GM23338 (cell line): ENCODE measurements at regions not wholly inside any gene's neighbourhood (a gene's known extent, or its start where the extent isn't known, plus 50 kb on each side); places are given as distances from the start of the nearest gene placed in this dataset.

Experiments used
- ATAC-seq: fragments of 200-7000 bp; cut with Tn5 transposase; 3 replicates; pipeline ENCODE4 v1.9.1; 2020
- DNase-seq: peaks from one replicate; pipeline ENCODE4 v3.0.0-alpha.2; 2015; ENCODE audit warnings: low spot score
- H2AFZ ChIP-seq: fragments of 200-600 bp; sonication (generic); 2 replicates; pipeline ENCODE4 v1.8.0; 2016; ENCODE audit warnings: antibody characterized with exemption, mild to moderate bottlenecking, moderate library complexity
- H3F3A ChIP-seq: fragments of 200-600 bp; sonication (generic); replicated peaks from 2 replicates; pipeline ENCODE4 v1.8.0; 2017; ENCODE audit warnings: antibody characterized with exemption, mixed run types, low read depth
- H3K27ac ChIP-seq: fragments of 200-600 bp; sonication (generic); 2 replicates; pipeline ENCODE4 v1.6.1; 2016; ENCODE audit warnings: low read depth
- H3K27me3 ChIP-seq: fragments of 200-600 bp; sonication (generic); 2 replicates; pipeline ENCODE4 v1.8.0; 2016; ENCODE audit warnings: mild to moderate bottlenecking, mixed run types, moderate library complexity; ENCODE audit not compliant: insufficient read depth
- H3K36me3 ChIP-seq: fragments of 200-600 bp; sonication (generic); 2 replicates; pipeline ENCODE4 v1.8.0; 2016; ENCODE audit warnings: mild to moderate bottlenecking; ENCODE audit not compliant: insufficient read depth
- H3K4me1 ChIP-seq: fragments of 200-600 bp; sonication (generic); 2 replicates; pipeline ENCODE4 v1.8.0; 2016; ENCODE audit warnings: mild to moderate bottlenecking, moderate library complexity; ENCODE audit not compliant: insufficient read depth
- H3K4me2 ChIP-seq: fragments of 200-600 bp; sonication (generic); 2 replicates; pipeline ENCODE4 v1.7.1; 2017; ENCODE audit warnings: mixed run types
- H3K4me3 ChIP-seq: fragments of 200-600 bp; sonication (generic); 2 replicates; pipeline ENCODE4 v1.6.1; 2016; ENCODE audit warnings: mixed run types
- H3K79me2 ChIP-seq: fragments of 200-600 bp; sonication (generic); replicated peaks from 2 replicates; pipeline ENCODE4 v1.8.0; 2017; ENCODE audit warnings: mild to moderate bottlenecking; ENCODE audit not compliant: insufficient read depth
- H3K9me2 ChIP-seq: fragments of 200-600 bp; sonication (generic); 2 replicates; pipeline ENCODE4 v1.8.0; 2017; ENCODE audit not compliant: insufficient read depth
- H4K20me1 ChIP-seq: fragments of 200-600 bp; sonication (generic); replicated peaks from 2 replicates; pipeline ENCODE4 v1.8.0; 2017; ENCODE audit warnings: mild to moderate bottlenecking; ENCODE audit not compliant: insufficient read depth
- H3K27ac Mint-ChIP-seq: 2 replicates; pipeline ENCODE4 v1.8.0; 2020; ENCODE audit warnings: inconsistent platforms, mild to moderate bottlenecking, moderate library complexity, mixed read lengths
- H3K27me3 Mint-ChIP-seq: 3 replicates; pipeline ENCODE4 v1.8.0; 2022; ENCODE audit warnings: low read depth, mild to moderate bottlenecking, moderate library complexity, mixed read lengths, inconsistent platforms; ENCODE audit not compliant: insufficient read depth, poor library complexity
- H3K36me3 Mint-ChIP-seq: 3 replicates; pipeline ENCODE4 v1.8.0; 2021; ENCODE audit warnings: low read depth, mild to moderate bottlenecking, inconsistent platforms, moderate library complexity, mixed read lengths
- H3K4me1 Mint-ChIP-seq: 3 replicates; pipeline ENCODE4 v1.8.0; 2020; ENCODE audit warnings: mild to moderate bottlenecking, inconsistent platforms, mixed read lengths
- H3K4me3 Mint-ChIP-seq: 3 replicates; pipeline ENCODE4 v1.8.0; 2021; ENCODE audit warnings: moderate library complexity, mild to moderate bottlenecking, inconsistent platforms, mixed read lengths
- H3K9me3 Mint-ChIP-seq: 3 replicates; pipeline ENCODE4 v1.8.0; 2020; ENCODE audit warnings: moderate library complexity, mild to moderate bottlenecking, inconsistent platforms, mixed read lengths
- CREB1 ChIP-seq: fragments of 250-450 bp; sonication (Bioruptor Pico); IDR thresholded peaks from 2 replicates; pipeline ENCODE4 v1.5.0; 2020; ENCODE audit warnings: low read depth, mild to moderate bottlenecking, moderate library complexity
- CTCF ChIP-seq, 2 experiments: fragments of 200-600 bp in 1 of 2; sonication (generic) in 1 of 2; conservative IDR thresholded peaks; 2 replicates each; pipeline versions ENCODE4 v1.5.1 to v1.6.1; 2016 to 2017; ENCODE audit warnings: antibody characterized with exemption in 2 of 2, low read depth in 2 of 2, mild to moderate bottlenecking in 2 of 2, moderate library complexity in 1 of 2
- EZH2 ChIP-seq: fragments of 200-600 bp; sonication (generic); IDR thresholded peaks from one replicate; pipeline ENCODE4 v1.8.0; 2017; ENCODE audit warnings: antibody characterized with exemption, mild to moderate bottlenecking, low read depth; ENCODE audit not compliant: unreplicated experiment
- EZH2phosphoT487 ChIP-seq: fragments of 200-600 bp; sonication (generic); IDR thresholded peaks from one replicate; pipeline ENCODE4 v1.8.1; 2018; ENCODE audit warnings: antibody characterized with exemption; ENCODE audit not compliant: unreplicated experiment
- JUNB ChIP-seq: IDR thresholded peaks from one replicate; pipeline ENCODE4 v1.6.1; 2016; ENCODE audit warnings: antibody characterized with exemption; ENCODE audit not compliant: unreplicated experiment
- NANOG ChIP-seq: IDR thresholded peaks from 2 replicates; pipeline ENCODE4 v1.6.1; 2016; ENCODE audit warnings: antibody characterized with exemption, borderline replicate concordance
- POLR2AphosphoS5 ChIP-seq: IDR thresholded peaks from 2 replicates; pipeline ENCODE4 v1.6.1; 2016; ENCODE audit warnings: antibody characterized with exemption, low read depth
- REST ChIP-seq: IDR thresholded peaks from one replicate; pipeline ENCODE4 v1.6.1; 2018; ENCODE audit warnings: antibody characterized with exemption; ENCODE audit not compliant: unreplicated experiment
- STAT1 ChIP-seq: IDR thresholded peaks from one replicate; pipeline ENCODE4 v1.6.1; 2016; ENCODE audit warnings: antibody characterized with exemption; ENCODE audit not compliant: unreplicated experiment
- ZNF114 ChIP-seq: fragments of 250-450 bp; sonication (Bioruptor Pico); IDR thresholded peaks from 2 replicates; pipeline ENCODE4 v1.5.0; 2020; ENCODE audit warnings: mild to moderate bottlenecking, moderate library complexity
- ZNF331 ChIP-seq: fragments of 250-450 bp; sonication (Bioruptor Pico); IDR thresholded peaks from 2 replicates; pipeline ENCODE4 v1.5.0; 2020; ENCODE audit warnings: low read depth, mild to moderate bottlenecking, moderate library complexity
- ZNF462 ChIP-seq: fragments of 250-450 bp; sonication (Bioruptor Pico); IDR thresholded peaks from 2 replicates; pipeline ENCODE4 v1.5.0; 2020; ENCODE audit warnings: mild to moderate bottlenecking, moderate library complexity
- TF ChIP-seq, protein P1 (sequence below): IDR thresholded peaks from 2 replicates; pipeline ENCODE4 v1.6.1; 2016; ENCODE audit warnings: antibody characterized with exemption

DNA sequence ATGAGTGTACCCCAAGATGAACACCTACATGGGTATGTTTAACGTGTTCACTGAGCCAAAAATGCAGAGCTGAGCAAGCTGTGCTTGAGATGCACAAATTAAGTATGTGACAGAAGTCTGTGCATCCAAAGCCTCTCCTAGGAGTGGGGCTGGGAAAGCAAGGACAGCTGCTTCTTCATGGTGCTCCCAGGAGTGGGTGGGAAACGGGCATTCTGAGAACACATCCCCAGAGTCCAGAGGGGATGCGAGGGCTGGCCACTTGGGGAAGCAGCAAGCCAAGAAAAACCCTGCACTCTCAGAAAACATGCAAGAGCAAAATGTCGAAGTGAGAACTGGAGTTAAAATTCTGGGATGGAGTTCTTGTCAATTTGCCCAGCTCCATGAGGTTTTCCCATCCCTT, 414.3 kb downstream of the BCAT1 start:
- no peaks in the 10 kb centered on the region for H3K79me2 ChIP-seq
- Mint-ChIP-seq H3K36me3 (no peaks in the 10 kb centered on the region), H3K27ac (no peak overlapping the region; the same call in 1 of the 2 replicates), H3K9me3 (no peaks in the 10 kb centered on the region), H3K27me3 (no peaks in the 10 kb centered on the region), H3K4me3 (no peak overlapping the region), H3K4me1 (peaks cover 18% of the 10 kb centered on the region; the same call in 2 of the 3 replicates)
- no peaks in the 10 kb centered on the region for H3K36me3 ChIP-seq
- no peak overlapping the region for H3K4me3 ChIP-seq
- no peaks in the 10 kb centered on the region for H3K27me3 ChIP-seq
- H2AFZ ChIP-seq, result no peak overlapping the region
- H4K20me1 ChIP-seq, result no peaks in the 10 kb centered on the region
- DNase-seq, result peak; percentile 49
- TF ChIP-seq ZNF462 (CRISPR knock-in tag), result no peak
- TF ChIP-seq JUNB, result no peak
- TF ChIP-seq STAT1, result no peak
- TF ChIP-seq REST, result no peak
- TF ChIP-seq CREB1 (CRISPR knock-in tag), result no peak
- TF ChIP-seq CTCF (conservative IDR thresholded peaks at IDR 0.05; ENCODE audit: low read depth in 2 of 2), result no peak; a peak in 1 of 4 replicates
- TF ChIP-seq POLR2AphosphoS5, result no peak
- TF ChIP-seq ZNF114 (CRISPR knock-in tag), result no peak
- TF ChIP-seq NANOG, result no peak
- no peak for TF ChIP-seq EZH2
- no peak for TF ChIP-seq ZNF331 (CRISPR knock-in tag)
- TF ChIP-seq EZH2phosphoT487, result no peak
- TF ChIP-seq, protein P1, sequence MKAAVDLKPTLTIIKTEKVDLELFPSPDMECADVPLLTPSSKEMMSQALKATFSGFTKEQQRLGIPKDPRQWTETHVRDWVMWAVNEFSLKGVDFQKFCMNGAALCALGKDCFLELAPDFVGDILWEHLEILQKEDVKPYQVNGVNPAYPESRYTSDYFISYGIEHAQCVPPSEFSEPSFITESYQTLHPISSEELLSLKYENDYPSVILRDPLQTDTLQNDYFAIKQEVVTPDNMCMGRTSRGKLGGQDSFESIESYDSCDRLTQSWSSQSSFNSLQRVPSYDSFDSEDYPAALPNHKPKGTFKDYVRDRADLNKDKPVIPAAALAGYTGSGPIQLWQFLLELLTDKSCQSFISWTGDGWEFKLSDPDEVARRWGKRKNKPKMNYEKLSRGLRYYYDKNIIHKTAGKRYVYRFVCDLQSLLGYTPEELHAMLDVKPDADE, result no peak
- ATAC-seq, result peak; percentile 69
- no peaks in the 10 kb centered on the region; the same call in 1 of the 2 replicates for H3K9me2 ChIP-seq
- no peak overlapping the region for H3K27ac ChIP-seq
- H3F3A ChIP-seq, result no peaks in the 10 kb centered on the region
- H3K4me2 ChIP-seq, result no peak overlapping the region
- peaks cover 7% of the 10 kb centered on the region; the same call in 1 of the 2 replicates for H3K4me1 ChIP-seq
